Stimulated activated CD4-positive, alpha-beta T cell treated with anti-CD3 and anti-CD28 coated beads, Interleukin-1b, Interleukin-23, amount 100 ng/mL, for 1 hour (primary cell): ENCODE measurements at regions not wholly inside any gene's neighbourhood (a gene's known extent, or its start where the extent isn't known, plus 50 kb on each side); places are given as distances from the start of the nearest gene placed in this dataset.
"Not testable (repeated sequence)": the region's sequence is repeated elsewhere in the genome, so short reads cannot be mapped to it uniquely, and the experiment has no call there.

ENCODE experiments used
- DNase-seq, 2 donors: peaks; one replicate each; pipeline ENCODE4 v3.0.0-alpha.2; 2020; ENCODE audit warnings: low read depth in 2 of 2

DNA sequence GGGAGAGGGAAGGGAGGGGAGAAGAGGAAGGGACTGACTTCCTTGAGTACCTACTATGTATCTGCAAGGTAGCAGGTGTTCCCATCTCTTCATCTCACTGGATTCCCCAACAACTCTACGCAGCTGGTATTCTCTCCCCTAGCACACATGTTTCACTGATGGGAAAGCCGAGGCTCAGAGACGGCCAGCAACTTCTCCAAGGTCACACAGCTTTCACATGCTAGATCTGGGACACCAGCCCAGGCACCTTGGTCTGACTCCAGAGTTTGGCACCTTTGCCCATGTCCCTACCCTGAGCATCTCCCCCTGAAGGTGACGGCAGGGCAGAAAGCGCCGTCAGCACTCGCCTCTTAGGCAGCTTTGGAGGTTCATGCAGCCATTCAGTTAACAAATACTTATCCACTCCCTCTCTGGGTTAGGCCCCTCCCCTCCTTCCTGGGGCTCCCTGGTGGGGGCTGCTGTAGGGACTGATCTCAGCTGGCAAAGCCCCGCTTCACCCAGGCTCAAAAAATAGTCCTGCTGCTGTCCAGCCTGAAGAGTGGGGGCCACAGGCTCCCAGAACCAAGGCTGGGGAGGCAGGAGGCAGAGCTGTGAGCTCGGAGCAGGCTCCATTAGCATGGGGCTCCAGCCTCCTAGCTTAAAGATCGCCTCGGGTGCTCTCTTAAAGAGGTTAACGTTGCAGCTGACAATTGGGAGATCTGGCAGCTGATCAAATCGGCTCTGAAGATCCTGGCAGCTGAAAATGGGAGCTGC is 79.4 kb downstream of the IGLL1 start:
- DNase-seq, result no peak

DNA sequence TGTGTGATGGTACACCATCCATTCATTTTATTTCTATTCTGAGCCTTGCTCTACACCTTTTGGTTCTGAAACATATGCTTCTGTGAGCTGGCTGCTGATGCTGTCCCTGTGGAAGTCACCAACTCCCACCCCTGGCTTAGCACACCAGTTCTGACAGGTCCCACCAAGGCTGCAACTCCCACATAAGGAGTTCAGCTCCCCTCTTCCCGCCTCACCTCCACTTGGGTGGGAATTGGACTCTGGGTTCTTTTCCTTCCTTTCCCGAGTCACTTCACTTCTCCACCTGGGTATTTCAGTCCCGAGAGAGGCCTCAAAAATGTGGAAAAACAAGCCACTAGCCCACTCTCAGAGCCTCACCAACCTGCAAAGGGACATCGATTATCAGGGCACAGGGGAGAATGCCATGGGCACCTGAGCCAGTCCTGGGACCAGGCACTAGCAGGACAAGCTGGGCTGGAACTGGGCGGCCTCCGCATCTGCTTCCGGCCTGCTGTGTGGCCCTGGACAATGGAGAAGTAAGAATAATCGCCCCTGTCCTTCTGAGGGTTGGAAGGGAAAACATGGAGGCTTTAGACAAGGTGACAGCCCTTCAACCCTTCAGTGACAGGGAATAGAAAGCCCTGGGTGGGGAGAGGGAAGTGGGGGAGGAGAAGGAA is 80.1 kb downstream of the IGLL1 start:
- no peak for DNase-seq

DNA sequence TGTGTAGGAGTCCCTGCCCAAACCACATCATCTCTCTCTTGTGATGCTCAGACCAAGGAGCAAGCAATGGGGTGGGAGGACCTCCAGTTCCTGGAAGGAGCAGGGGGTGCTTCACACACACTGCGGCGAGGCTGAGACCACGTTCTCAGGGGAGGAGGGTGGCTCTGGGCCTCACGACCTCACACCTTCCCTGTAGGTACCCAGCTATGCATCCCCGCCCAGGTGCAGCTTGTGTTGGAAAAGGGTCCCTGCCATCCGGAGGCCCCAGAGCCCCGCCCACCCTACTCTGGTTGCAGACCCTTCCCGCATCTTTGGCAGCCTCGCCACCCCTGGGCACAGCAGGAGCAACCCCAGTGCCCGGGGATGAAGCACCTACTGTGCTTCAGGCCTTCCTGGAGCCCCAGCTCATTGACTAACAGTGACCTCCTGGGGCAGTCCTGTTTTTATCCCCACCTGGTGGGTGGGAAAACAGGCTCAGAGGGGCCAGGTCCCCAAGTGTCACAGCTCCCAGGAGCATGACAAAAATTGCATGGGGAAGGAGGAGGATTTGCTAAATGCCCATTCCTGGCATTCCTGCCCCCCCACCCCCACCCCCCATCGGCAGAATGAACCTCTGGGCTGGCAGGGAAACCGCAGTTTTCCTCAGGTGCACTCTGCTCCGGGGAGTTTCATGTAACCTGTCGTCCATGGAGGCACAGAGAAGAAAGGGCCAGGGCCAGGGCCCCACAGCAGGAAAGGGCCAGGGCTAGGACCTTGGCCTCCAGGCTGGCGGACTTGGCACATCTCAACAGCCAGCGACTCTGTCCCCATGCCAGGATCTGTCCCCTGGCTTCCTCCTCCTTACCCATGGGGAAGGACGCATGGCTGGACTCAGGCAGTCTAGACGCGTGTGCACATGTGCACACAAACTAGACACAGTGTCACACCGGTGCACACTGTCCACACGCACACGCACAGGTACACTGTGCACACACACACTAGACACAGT is 81.0 kb downstream of the IGLL1 start:
- DNase-seq, result no peak

DNA sequence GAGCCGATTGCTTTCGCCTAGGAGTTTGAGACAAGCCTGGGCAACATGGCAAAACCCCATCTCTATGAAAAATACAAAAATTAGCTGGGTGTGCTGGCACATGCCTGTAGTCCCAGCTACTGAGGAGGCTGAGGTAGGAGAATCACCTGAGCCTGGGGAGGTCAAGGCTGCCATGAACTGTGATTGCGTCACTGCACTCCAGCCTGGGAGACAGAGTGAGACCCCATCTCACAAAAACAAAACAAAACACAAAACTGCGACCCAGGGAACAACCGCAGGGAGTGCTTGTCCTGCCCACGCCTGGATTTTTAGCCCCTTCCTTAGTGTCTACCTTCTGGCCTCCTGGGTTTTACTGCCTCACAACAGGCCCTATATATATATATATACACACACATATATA is 82.2 kb downstream of the IGLL1 start:
- not testable (repeated sequence) for DNase-seq

DNA sequence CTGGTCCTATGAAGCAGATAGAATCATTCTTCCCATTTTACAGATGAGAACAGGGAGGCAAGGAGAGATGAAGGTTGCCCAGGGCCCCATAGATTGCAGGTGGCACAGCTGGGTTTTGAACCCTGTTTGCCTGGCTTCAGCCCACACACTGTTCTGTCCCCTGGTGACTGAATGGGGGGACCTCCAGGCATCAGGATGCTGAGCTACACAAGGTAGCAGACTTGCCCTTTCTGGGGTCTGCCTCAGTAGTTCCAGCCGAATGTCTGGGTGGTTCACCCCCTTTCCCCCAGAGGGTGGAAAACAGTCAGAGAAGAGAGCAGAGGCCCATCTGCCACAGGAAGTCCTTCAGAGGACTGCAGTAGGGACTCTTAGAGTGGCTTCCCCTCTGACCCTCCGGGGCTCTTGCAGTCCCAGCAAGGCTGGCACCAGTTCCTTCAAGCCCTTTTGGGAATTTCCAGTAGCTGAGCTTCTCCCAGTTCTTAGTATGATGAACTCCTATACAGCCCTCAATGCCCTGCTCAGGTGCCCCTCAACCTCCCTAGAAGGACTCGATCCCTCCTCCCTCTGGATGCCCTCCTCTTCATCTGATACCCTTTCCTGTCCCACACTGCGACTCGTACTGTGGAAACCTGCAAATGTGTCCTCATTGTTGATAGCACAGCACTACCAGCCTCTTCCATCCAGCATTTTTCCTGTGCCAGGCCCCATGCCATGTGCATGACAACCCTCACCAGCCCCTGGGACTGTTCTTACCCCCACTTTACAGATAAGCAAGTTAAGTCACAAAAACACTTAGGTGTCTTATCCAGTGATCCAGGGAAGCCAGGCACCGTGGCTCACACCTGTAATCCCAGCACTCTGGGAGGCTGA is 82.8 kb downstream of the IGLL1 start:
- DNase-seq, result no peak

DNA sequence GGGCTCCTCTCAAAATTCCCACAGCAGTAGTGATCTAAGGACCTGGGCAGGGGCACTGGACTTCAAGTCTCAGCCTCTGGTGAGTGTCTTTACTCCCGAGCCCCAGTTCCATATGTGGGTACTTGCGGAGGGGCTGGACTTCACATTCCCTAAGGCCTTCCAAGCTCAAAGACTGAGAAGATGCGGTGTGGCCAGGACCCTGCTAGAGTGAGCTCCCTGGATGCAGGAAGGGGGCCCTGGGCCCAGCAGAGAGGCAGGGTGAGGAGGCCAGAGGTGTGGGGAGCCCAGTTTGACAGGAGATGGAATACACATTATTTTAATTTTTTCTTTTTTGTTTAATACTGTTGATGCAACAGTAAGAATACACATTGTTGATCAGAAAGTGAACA is 83.7 kb downstream of the IGLL1 start:
- no peak for DNase-seq

DNA sequence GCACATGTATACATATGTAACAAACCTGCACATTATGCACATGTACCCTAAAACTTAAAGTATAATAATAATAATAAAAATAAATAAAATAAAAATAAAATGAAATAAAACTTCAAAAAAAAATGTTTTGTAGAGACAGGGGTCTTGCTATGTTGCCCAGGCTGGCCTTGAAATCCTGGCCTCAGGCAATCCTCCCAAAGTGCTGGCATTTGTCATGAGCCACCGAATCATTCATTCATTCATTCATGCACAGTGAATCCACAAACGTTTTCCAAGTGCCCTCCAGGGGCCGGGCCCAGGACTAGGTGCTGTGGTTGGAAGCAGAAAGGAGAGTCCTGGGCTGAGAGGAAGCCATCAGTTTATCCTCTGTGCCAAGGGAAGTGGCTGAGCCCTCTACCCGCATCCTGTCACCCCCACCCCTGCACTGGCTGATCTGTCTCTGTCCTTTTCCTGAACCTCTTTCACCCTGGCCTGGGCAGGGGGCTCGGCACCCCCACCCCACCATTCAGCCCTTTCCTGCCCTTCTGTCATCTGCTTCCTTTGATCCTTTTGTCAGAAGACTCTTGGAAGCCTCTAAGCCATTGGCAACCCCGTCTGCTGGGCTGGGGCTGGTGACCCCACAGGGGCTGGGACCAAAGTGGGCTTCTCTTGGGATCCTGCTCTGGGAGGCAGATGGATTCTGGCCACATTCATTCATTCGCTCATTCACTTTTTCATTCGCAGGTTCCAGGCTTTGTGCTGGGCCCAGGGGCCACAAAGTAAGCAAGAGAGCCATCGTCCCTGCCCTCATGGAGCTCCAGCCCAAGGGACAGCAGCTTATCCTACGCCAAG is 84.3 kb downstream of the IGLL1 start:
- no peak for DNase-seq

DNA sequence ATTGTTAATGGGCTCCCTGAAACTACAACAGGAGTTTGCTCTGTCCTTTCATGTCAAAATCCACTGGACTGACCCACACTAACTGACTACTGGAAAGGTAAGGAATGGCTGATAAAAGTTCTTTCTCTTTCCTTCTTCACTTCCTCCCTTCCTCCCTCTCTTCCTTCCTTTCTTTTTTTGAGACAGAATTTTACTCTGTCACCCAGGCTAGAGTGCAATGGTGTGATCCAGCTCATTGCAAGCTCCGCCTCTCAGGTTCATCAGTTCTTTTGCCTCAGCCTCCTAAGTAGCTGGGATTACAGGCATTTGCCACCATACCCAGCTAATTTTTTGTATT is 85.2 kb downstream of the IGLL1 start:
- no peak for DNase-seq

DNA sequence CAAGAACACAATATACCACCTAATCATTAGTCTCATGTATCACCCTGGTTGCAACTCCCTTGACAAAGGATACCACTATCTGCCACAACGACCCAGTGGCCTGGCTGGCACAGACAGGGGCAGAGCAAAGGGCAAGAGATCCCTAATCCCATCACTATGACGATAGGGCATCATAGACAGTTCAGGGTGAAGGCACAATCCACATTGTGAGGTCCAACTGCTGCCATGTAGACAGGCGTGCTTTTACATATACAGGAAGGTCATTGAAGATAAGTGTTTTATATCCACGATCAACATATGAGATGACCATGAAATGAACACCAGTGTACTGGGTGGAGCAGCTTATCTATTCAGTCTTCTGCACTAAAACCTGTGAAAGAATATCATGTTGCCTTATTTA is 94.6 kb downstream of the IGLL1 start:
- no peak for DNase-seq

DNA sequence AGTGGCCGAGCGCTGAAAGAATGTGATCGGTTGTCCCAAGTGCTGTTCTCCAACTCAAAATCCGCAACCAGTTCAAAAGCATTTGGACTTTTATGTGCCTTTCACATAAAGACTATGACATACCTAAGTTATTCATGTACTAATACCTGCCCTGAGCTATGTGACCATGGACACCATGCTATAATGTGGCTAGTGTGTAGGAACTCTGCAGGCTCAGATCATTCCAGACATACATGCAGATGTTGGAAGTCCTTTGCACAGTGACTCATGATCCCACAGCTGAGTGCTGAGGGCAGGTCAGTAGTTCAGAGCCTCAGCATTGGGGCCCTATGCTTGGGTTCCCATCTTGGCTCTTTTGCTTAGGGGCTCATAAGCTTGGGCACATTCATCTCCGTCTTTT is 95.4 kb downstream of the IGLL1 start:
- no peak for DNase-seq

DNA sequence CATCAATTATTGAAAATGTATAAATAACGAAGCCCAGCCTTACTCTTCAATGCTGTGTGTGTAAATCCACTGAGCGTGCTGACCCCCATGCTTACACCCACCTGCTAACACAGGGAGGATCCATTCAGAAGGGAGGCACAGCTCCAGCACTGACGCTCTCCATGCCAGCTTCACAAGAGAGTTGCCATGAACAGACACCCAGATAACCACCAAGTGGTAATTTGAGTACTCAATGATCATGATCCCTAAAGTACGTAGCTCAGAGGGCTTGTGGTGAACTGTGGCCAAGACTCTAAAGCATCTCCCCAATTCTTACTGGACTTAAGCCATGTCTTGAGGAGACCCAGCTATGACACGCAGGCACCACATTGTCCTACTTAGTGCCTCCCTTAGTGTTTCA is 98.7 kb downstream of the IGLL1 start:
- no peak for DNase-seq

DNA sequence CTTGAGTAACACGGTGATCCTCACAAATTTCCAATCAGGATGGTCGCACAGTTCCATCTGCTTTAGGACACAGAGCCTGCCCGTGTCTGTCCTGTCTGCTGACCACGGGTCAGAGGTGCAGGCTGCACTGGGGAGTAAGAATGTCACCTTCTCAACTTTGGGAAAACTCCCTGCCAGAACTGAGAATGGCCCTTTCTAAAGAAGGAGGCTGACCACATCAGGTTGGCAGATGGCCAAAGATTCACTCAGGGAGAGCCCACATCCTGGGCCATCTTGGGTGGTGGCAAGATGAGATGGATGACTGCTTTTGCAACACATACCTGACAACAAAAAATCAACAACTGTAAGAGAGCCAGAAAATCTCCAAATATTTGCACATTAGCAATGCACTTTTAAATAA is 101.9 kb downstream of the IGLL1 start:
- DNase-seq, result no peak

DNA sequence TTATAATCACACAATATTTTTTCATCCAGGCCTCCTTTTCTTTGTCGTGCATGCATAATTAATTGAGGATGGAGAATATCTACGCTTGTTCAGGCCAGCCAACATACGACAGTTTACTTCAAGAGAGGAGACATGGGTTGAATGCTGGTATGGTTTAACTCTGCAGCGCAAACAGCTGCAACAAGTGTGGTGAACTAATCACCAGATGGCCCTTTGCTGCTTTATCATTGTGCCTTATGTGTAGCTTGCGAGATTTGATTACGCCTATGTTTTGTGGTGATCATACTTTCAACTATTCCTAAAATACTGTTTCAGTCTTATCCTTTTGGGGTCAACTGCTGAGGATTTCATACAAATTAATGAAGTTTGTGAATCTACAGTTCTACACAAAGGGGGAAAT is 105.6 kb downstream of the IGLL1 start:
- not testable (repeated sequence) for DNase-seq

DNA sequence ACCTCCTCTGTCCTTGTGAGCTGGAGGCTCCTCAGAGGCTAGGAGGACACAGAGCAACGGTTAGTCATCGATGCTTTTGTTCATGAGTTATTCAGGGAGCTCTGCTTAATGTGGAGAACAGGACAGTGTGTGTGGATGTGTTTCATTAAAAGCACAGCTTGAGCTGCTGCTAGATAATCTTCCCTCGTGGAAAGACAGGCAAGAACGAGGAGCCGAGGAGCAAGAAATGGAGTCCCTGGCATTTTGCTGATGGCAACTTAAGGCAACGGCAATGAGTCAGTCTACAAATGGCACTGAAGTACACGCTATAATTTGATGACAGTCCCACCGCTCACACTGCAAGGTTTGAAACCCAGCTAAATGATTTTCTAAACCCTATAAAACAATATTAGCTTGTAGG is 106.2 kb downstream of the IGLL1 start:
- DNase-seq, result no peak

DNA sequence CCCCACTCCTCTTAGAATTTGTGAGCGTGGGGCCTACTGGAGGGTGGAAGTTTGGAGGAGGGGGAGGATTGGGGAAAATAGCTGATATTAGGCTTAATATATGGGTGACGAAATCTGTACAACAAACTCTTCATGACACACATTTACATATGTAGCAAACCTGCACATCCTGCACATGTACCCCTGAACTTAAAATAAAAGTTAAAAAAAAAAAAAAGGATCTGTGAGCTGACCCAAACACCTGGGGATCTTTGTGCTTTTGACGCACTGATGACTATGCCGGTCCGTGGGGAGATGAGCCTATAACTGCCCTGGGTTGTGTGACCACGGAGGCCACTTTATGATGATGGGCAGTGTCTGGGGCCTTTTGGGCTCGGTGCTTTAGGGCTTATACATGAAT is 107.7 kb downstream of the IGLL1 start:
- DNase-seq, result not testable (repeated sequence)

DNA sequence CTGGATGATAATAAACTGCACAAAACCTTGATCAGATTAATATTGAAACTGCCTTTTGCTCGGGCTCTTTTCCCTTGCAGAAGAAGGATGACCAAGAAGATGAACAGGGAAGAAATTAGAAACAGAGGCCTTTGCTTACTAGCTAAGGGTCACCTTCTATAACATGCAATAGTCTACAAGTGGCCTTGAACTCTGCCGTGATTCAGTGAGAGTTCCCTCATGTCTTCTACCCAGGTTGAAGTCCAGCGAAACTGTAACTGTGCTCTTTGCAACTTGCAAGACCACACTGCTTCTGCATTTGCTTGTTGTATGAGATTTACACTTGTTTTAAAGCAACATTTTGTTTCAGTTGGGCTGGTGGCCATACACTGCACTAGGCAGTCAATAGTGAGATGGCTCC is 108.4 kb downstream of the IGLL1 start:
- DNase-seq, result no peak

DNA sequence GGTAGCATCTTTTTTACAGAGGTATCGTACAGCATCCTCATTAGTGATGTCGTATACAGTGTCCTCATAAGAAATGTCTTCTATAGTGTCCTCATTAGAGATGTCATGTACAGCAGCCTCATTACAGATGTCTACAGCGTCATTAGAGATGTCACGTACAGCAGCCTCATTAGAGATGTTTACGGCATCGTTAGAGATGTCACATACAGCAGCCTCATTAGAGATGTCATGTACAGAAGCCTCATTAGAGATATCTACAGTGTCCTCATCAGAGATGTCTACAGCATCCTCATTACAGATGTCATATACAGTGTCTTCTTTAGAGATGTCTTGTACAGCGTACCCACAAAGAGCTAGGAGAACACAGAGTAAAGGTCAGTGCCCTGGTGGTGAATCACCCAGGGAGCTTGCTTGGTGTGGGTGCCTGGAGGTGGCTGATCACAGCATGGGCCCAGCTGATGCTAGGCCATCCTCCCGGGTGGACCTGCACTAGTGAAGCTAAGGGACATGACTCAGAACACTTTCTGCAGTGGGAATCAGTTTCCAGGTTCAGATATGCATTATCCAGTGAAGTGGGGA is 109.2 kb downstream of the IGLL1 start:
- no peak for DNase-seq

DNA sequence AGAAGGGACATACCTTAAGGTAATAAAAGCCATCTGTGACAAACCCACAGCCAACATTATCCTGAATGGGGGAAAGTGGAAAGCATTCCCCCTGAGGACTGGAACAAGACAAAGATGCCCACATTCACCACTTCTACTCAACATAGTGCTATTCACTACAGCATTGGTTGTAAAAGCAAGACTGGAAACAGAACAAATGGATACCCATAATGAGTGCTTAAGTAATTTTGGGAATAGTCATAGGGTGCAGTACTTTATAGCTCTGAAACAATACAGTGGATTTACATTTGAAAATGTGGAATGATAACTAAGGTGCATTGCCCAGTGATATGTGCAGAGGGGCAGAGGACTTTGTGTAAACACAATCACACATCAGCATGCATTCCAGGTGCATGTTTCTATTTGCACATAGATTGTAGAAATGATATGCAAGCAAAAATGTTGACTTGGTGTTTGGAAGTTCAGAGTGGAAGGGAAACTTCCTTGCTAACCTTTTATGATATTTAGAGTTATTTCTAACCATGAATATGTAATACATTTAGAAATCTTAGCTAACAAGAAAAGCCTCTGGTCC is 112.3 kb downstream of the IGLL1 start:
- DNase-seq, result no peak

DNA sequence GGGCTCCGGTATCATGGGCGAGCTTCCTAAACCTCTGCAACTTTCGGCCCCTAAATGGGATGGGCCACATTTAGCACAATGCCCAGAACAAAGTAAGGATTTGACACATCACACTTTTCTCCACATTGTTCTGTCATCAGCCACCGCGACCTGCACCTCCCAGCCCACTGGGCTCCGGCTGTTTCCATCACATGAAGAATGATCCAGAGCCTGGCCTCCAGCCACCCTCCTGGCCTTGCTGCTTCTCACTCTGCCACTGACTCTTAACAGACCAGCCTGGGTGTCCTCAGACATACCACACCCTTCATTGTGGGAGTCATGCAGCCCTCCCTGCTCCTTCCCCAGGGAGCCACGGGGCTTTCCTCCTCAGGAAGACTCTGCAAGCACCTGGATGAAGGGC is 113.7 kb downstream of the IGLL1 start:
- no peak for DNase-seq

DNA sequence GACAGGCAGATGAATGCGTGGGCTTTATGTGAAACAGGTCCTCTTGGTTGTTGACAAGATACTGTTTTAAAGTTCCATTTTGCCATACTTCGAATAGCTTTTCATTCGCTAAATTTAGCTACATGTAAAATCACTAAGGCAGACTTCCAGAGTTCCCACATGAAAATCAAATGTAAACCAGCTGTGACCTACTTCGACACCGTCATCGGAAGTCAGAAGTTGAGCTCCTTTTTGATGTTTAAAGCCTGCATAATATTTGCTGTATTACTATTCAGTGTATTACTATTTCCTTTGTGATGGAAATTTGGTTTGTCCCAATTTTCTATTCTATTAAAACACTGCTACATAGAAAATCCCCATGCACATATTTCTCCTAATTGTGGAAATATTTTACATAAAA is 115.3 kb downstream of the IGLL1 start:
- not testable (repeated sequence) for DNase-seq
